ENCODE measurements at regions not wholly inside any gene's neighbourhood (a gene's known extent, or its start where the extent isn't known, plus 50 kb on each side); places are given as distances from the start of the nearest gene placed in this dataset.
A peak's percentile ranks its signal among the peaks of the same experiment; 100 is the strongest.

DNA sequence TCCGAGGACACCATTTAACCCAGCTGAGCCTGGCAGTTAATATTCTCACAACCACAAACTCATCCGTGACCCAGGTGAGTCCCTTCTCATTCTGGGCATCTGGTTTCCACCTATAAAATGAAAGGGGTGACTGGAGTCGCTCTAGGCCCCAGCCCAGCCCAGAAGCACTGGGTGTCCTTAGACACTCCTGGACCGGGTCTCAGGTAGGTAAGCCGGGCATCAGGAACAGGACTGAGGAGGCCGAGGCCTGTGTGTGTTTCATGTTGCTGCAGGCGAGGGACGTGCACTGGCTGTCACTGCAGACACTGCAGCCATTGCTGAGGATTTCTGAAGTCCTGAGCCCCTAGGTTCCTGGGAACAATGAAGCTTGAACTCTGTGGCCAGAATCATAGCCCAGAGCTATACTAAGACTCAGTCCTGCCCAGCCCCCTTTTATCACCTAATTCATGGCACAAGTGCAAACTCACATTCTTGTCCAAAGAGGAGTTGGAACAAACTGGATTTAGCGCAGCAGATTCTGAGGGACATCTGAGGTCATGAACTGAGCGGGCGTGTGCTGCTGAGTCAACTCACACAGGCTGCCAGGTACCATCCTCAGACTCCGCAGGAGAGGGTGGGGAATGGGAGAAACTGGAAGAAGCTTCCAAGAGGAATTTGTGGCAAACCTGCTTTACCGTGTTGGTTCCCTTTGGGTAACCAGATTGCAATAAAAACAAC lies 184.9 kb downstream of the FAM43A start:
- Histone ChIP-seq H3K27ac (ENCODE audit: low read depth in 2 of 2, low read length in 1 of 2) (peak overlapping the region; percentile 28 to 74; a peak in 3 of 4 replicates), H4K20me1 (ENCODE audit: insufficient read depth) (no peaks in the 10 kb centered on the region), H3F3A (replicated peaks; ENCODE audit: insufficient read depth) (peaks cover 30% of the 10 kb centered on the region), H2AFZ (ENCODE audit: low read depth) (no peak overlapping the region), H3K4me2 (0 out of 2 replicates have a peak overlapping the region, but pooled peaks have one; percentile 54), H3K4me1 (ENCODE audit: control insufficient read depth in 1 of 2, insufficient read depth in 2 of 2, low read depth in 1 of 2, low read length in 1 of 2) (peaks cover 27 to 32% of the 10 kb centered on the region in 2 experiments), H3K27me3 (ENCODE audit: insufficient read depth) (no peaks in the 10 kb centered on the region), H3K9me2 (no peaks in the 10 kb centered on the region), H3K9ac (peak overlapping the region; percentile 14; the same call in 1 of the 2 replicates), H3K79me2 (ENCODE audit: insufficient read depth) (no peaks in the 10 kb centered on the region), H3K9me3 (no peaks in the 10 kb centered on the region), H3K4me3 (ENCODE audit: low read depth in 2 of 2, low read length in 1 of 2) (no peak overlapping the region), H3K36me3 (replicated peaks in 1 of 2; ENCODE audit: control insufficient read depth in 1 of 2, insufficient read depth in 2 of 2, low read length in 1 of 2) (no peaks in the 10 kb centered on the region)
- TF ChIP-seq, protein P1, sequence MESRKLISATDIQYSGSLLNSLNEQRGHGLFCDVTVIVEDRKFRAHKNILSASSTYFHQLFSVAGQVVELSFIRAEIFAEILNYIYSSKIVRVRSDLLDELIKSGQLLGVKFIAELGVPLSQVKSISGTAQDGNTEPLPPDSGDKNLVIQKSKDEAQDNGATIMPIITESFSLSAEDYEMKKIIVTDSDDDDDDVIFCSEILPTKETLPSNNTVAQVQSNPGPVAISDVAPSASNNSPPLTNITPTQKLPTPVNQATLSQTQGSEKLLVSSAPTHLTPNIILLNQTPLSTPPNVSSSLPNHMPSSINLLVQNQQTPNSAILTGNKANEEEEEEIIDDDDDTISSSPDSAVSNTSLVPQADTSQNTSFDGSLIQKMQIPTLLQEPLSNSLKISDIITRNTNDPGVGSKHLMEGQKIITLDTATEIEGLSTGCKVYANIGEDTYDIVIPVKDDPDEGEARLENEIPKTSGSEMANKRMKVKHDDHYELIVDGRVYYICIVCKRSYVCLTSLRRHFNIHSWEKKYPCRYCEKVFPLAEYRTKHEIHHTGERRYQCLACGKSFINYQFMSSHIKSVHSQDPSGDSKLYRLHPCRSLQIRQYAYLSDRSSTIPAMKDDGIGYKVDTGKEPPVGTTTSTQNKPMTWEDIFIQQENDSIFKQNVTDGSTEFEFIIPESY (IDR thresholded peaks at IDR 0.05; ENCODE audit: borderline replicate concordance, low read depth): no peak
- no peak for TF ChIP-seq NRF1 (IDR thresholded peaks at IDR 0.05; ENCODE audit: low read depth, low read length)
- DNase-seq: no peak
- ChIA-PET POLR2A (interaction anchor here (1.1 to 1.2 kb wide), 2 partner anchors 10 to 30 kb away, joined by 3 read pairs; no protein-coding TSS in a partner anchor), CTCF (interaction anchor here (0.9 to 2.0 kb wide), 9 partner anchors 10 to 395 kb away, joined by 3 to 7 read pairs (median 4); partner anchors contain the start of gene LSG1)
- 79% methylated on average over 10 of the region's 13 CpGs for WGBS (ENCODE audit: low lambda C conversion rate)

GRCh38 chr3:194871143-194871863 lies 185.6 kb downstream of the FAM43A start:
- Histone ChIP-seq H2AFZ (ENCODE audit: low read depth) (peak overlapping the region; percentile 61; the same call in 1 of the 2 replicates), H3K9me2 (no peaks in the 10 kb centered on the region), H3K79me2 (ENCODE audit: insufficient read depth) (no peaks in the 10 kb centered on the region), H3K9ac (peak overlapping the region; percentile 39; the same call in 1 of the 2 replicates), H3K27me3 (ENCODE audit: insufficient read depth) (no peaks in the 10 kb centered on the region), H3K36me3 (replicated peaks in 1 of 2; ENCODE audit: control insufficient read depth in 1 of 2, insufficient read depth in 2 of 2, low read length in 1 of 2) (no peaks in the 10 kb centered on the region), H3K4me2 (peak overlapping the region; percentile 54), H3K9me3 (no peaks in the 10 kb centered on the region), H4K20me1 (ENCODE audit: insufficient read depth) (no peaks in the 10 kb centered on the region), H3F3A (replicated peaks; ENCODE audit: insufficient read depth) (peaks cover 30% of the 10 kb centered on the region), H3K27ac (ENCODE audit: low read depth in 2 of 2, low read length in 1 of 2) (peak overlapping the region; percentile 74 to 77), H3K4me3 (ENCODE audit: low read depth in 2 of 2, low read length in 1 of 2) (no peak overlapping the region), H3K4me1 (ENCODE audit: control insufficient read depth in 1 of 2, insufficient read depth in 2 of 2, low read depth in 1 of 2, low read length in 1 of 2) (peaks cover 27 to 32% of the 10 kb centered on the region in 2 experiments)
- DNase-seq: peak; percentile 82
- 27% methylated on average over 12 of the region's 13 CpGs for WGBS (ENCODE audit: low lambda C conversion rate)
- POLR2A ChIA-PET: interaction anchor here (1.1 to 1.3 kb wide), 4 partner anchors 9 to 179 kb away, joined by 3 read pairs; no protein-coding TSS in a partner anchor
- CTCF ChIA-PET: interaction anchor here (0.7 to 2.0 kb wide), 11 partner anchors 10 to 235 kb away, joined by 3 to 7 read pairs (median 3); partner anchors contain the start of gene LSG1
- TF ChIP-seq RCOR1 (IDR thresholded peaks at IDR 0.05; ENCODE audit: low read length) (peak; percentile 53; the same call in 1 of the 2 replicates), EP300 (IDR thresholded peaks at IDR 0.05; ENCODE audit: borderline replicate concordance in 1 of 2, low read depth in 1 of 2, low read length in 1 of 2) (peak in 1 of 2 experiments; percentile 66; a peak in 1 of 4 replicates), SMC3 (IDR thresholded peaks at IDR 0.05; ENCODE audit: low read depth, low read length) (peak; percentile 24), EZH2phosphoT487 (IDR thresholded peaks at IDR 0.05; ENCODE audit: borderline replicate concordance, low read depth) (no peak), TCF12 (IDR thresholded peaks at IDR 0.05) (peak; percentile 97), FOSL2 (IDR thresholded peaks at IDR 0.05; ENCODE audit: borderline replicate concordance, low read depth) (peak; percentile 76), NFIC (IDR thresholded peaks at IDR 0.05; ENCODE audit: borderline replicate concordance) (peak; percentile 44; the same call in 1 of the 2 replicates), JUND (IDR thresholded peaks at IDR 0.05) (peak; percentile 40; the same call in 1 of the 2 replicates), CHD2 (IDR thresholded peaks at IDR 0.05; ENCODE audit: low read length, partially characterized antibody) (peak; percentile 7), RXRA (IDR thresholded peaks at IDR 0.05; ENCODE audit: borderline replicate concordance, low read depth) (no peak; the same call in 1 of the 2 replicates), TAF1 (IDR thresholded peaks at IDR 0.05; ENCODE audit: borderline replicate concordance, low read depth, low read length) (peak; percentile 18; the same call in 1 of the 2 replicates), MXI1 (IDR thresholded peaks at IDR 0.05; ENCODE audit: low read depth, low read length) (peak; percentile 57; the same call in 1 of the 2 replicates), RAD21 (IDR thresholded peaks at IDR 0.05; ENCODE audit: low read length) (peak; percentile 49), MAX (IDR thresholded peaks at IDR 0.05; ENCODE audit: low read depth) (peak; percentile 90), POLR2AphosphoS5 (IDR thresholded peaks at IDR 0.05; ENCODE audit: low read depth, low read length) (peak; percentile 71)
- TF ChIP-seq, protein P2, sequence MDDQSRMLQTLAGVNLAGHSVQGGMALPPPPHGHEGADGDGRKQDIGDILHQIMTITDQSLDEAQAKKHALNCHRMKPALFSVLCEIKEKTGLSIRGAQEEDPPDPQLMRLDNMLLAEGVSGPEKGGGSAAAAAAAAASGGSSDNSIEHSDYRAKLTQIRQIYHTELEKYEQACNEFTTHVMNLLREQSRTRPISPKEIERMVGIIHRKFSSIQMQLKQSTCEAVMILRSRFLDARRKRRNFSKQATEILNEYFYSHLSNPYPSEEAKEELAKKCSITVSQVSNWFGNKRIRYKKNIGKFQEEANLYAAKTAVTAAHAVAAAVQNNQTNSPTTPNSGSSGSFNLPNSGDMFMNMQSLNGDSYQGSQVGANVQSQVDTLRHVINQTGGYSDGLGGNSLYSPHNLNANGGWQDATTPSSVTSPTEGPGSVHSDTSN (IDR thresholded peaks at IDR 0.05): peak; percentile 84
- TF ChIP-seq, protein P3, sequence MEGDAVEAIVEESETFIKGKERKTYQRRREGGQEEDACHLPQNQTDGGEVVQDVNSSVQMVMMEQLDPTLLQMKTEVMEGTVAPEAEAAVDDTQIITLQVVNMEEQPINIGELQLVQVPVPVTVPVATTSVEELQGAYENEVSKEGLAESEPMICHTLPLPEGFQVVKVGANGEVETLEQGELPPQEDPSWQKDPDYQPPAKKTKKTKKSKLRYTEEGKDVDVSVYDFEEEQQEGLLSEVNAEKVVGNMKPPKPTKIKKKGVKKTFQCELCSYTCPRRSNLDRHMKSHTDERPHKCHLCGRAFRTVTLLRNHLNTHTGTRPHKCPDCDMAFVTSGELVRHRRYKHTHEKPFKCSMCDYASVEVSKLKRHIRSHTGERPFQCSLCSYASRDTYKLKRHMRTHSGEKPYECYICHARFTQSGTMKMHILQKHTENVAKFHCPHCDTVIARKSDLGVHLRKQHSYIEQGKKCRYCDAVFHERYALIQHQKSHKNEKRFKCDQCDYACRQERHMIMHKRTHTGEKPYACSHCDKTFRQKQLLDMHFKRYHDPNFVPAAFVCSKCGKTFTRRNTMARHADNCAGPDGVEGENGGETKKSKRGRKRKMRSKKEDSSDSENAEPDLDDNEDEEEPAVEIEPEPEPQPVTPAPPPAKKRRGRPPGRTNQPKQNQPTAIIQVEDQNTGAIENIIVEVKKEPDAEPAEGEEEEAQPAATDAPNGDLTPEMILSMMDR (IDR thresholded peaks at IDR 0.05): no peak
